ENCODE measurements at regions not wholly inside any gene's neighbourhood (a gene's known extent, or its start where the extent isn't known, plus 50 kb on each side); places are given as distances from the start of the nearest gene placed in this dataset.

DNA sequence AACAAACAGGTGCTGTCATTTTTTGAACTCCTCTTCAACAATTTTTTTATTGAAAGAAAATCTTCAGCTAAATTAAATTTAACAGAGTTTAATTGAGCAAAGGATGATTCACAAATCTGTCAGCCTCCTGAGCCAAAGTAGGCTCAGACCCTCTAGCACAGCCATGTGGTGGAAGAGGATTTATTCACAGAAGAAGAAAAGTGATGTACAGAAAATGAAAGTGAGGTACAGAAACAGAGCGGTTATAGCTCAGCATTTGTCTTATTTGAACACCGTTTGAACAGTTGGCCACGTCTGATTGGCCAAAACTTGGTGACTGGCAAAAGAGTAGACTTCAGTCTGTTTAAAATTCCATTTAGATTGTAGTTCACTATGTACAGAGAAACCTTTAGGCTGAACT, 217.3 kb downstream of the SPANXN1 start:
- no peak for TF ChIP-seq EZH2phosphoT487 (IDR thresholded peaks at IDR 0.05; ENCODE audit: borderline replicate concordance, low read length)
- TF ChIP-seq, protein P1, sequence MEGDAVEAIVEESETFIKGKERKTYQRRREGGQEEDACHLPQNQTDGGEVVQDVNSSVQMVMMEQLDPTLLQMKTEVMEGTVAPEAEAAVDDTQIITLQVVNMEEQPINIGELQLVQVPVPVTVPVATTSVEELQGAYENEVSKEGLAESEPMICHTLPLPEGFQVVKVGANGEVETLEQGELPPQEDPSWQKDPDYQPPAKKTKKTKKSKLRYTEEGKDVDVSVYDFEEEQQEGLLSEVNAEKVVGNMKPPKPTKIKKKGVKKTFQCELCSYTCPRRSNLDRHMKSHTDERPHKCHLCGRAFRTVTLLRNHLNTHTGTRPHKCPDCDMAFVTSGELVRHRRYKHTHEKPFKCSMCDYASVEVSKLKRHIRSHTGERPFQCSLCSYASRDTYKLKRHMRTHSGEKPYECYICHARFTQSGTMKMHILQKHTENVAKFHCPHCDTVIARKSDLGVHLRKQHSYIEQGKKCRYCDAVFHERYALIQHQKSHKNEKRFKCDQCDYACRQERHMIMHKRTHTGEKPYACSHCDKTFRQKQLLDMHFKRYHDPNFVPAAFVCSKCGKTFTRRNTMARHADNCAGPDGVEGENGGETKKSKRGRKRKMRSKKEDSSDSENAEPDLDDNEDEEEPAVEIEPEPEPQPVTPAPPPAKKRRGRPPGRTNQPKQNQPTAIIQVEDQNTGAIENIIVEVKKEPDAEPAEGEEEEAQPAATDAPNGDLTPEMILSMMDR (IDR thresholded peaks at IDR 0.05; ENCODE audit: low read depth, low read length, poor library complexity, severe bottlenecking) = no peak

Data from DOHH2 (cell line).